HG03558 (cell line): ENCODE measurements at regions not wholly inside any gene's neighbourhood (a gene's known extent, or its start where the extent isn't known, plus 50 kb on each side); places are given as distances from the start of the nearest gene placed in this dataset.
"Not testable (repeated sequence)": the region's sequence is repeated elsewhere in the genome, so short reads cannot be mapped to it uniquely, and the experiment has no call there.

ENCODE experiments used
- ATAC-seq: cut with Tn5 transposase; IDR thresholded peaks from one replicate; pipeline ENCODE4 v1.9.1; 2021; ENCODE audit warnings: moderate number of reproducible peaks; ENCODE audit not compliant: unreplicated experiment; ENCODE audit errors: extremely low read depth

DNA sequence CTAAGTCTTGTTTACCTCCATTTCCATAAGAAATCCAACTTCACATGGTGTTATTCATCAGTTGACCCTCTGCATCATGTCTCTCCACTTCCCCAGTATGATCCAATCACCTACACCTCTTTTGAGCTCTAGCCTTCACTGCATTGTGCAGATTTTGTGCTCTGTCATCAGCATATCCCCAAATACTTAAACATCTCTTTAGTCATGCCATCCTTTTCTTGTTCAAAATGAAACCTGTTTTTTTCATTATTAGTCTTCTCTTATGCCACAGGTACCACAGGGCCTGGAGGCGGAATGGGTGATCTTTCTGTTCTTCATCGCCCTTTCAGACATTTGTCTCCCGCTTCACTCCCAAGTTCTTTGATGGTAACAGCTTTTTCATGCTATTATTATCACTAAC lies 382.7 kb upstream of the GALNTL6 start:
- ATAC-seq: peak; percentile 60

DNA sequence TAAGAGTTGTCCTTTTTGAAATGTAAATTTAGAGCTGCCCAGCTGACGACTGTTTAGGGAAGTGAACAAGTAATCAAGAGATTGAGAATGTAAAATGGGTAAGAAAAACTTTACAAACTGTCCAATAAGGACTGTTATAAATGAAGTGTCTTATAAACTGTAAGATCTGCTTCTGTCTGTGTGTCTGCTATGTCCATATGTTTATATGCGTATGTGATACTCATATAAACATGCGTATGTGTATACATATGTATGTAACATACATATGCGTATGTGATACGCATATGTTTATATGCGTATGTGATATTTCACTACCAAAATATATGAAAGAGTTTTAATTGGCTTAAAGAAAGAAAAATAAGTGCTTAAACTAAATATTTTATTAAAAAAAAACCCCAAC lies 416.0 kb upstream of the GALNTL6 start:
- no peak for ATAC-seq

DNA sequence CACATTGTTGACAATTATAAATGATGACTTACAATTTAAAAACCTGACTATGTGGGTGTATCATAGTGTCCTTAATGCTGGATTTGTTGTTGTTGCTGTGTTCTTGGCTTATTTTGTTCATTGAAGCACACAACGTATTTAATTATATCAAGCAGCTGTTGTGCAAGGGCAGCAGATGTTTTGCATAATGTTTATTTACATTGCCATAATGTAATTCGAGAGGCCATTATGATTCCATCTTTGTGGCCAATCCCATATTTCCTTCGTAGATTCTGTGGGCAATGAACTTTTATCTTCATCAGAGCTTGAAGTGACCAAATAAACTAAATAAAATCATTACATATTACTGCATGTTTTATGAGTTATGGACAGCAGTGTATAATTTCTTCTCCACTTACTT lies 422.6 kb upstream of the GALNTL6 start:
- ATAC-seq: no peak

DNA sequence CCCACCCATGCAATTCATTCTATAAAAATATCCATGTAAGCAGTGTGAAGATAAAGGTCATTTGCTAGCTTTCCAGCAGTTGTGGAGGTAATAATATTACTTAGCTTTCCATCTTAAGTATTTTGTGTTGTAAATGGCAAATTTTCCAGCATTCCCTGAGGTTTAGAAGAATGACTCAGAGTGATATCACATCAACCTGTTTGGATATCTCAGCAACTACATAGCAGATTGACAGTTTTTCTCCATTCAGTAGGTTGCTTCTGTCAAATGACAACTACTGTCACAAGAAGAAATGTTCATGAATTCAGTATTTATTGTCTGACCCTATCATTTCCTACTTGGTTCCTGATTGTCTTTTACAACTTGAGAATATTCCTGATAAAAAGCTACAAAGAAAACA lies 434.9 kb upstream of the GALNTL6 start:
- ATAC-seq: no peak

DNA sequence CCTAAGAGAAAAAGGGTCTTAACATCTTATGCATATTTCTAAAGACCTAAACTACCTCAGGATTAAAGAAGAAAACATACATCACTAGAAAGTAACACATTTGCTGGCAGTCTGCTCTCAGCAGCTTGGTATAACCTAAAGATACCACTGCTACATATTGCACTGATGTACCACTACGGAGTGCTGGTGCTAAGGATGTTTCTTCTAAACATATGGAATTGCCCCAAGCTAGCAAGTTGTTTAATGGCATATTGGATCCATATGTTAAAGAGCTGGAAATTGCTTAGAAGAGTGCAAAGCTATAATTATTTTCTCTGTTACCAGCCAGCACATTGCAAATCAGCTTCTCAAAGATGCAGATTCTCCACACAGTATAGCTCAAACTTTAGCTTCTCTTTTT lies 436.5 kb upstream of the GALNTL6 start:
- ATAC-seq: no peak

DNA sequence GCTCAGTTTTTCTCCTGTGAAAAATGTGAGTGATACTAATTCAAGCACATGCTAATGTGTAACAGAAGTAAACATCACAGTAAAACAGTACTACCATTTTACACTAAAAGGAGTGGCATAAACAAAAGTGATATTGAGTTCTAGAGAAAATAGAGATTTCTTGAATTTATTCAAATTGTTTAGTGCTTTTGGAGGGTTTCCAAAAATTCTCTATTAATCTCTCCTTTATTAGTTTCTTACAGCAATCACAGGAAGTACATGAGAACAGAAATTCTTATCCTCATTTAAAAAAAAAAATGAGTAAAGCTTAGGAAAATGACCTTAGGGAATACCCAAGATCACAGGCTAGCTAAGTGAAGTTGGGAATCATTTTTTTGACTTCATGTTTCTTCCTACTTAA lies 459.7 kb upstream of the GALNTL6 start:
- ATAC-seq: no peak

DNA sequence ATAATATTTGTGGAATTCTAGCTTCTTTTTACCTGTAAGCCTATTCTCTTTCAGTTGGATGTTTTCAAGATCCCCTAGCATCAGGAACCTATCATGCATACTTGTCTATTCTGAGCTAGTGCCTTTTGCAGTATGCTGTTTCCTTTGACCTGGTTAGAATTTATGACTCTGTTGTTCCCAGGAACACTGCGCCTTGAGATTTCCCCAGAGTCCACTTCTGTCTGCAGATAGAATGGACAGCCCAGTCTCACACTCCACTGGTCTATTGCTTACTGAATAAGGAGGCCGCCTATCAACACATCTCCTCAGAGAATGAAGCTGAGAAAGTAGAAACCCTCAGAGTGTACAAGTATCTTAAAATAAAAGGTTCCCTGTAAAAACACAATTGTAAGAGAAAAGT lies 465.1 kb upstream of the GALNTL6 start:
- no peak for ATAC-seq

DNA sequence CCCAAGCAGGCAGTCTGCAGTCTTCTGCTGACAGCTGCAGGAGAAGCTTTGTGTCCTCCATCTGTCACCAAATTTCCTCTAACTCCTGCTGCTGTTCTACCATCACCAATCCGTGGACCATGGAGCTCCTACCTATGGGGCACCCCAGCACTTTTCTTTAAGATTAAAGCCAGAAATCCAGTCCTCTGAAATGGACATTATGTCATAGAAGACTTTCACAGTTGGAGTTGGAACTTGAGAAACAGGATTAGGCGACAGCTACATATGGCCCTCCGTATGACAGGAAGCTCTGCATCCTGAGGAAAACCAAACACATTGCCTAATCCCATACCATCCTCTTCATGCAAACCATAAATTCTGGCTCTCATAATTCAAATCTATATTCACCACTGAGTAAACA lies 470.6 kb upstream of the GALNTL6 start:
- no peak for ATAC-seq

DNA sequence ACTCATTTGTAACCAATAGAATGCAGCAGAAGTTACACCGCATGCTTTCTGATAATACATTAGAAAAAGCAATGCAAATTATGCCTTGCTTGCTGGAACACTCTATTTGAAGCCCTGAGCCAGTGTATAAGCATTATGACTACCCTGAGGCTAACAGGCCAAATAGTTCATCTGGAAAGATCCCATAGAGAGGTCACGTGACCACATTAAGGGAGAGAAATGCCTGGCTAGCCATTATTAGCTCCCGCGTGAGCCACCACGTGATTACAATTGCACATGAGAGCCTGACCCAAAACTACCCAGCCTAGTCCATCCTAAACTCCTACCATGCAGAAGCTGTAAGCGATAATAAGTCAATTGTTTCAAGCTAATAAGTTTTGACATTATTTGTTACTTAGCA lies 472.9 kb upstream of the GALNTL6 start:
- ATAC-seq: no peak

DNA sequence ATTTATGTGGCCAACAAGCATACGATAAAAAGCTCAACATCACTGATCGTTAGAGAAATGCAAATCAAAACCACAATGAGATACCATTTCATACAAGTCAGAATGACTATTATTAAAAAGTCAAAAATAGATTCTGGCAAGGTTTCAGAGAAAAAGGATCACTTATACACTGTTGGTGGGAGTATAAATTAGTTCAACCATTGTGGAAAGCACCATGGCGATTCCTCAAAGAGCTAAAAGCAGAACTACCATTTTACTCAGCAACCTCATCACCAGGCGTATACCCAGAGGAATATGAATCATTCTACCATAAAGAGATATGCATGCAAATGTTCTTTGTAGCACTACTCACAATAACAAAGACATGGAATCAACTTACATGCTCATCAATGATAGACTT lies 478.7 kb upstream of the GALNTL6 start:
- ATAC-seq: peak; percentile 74

DNA sequence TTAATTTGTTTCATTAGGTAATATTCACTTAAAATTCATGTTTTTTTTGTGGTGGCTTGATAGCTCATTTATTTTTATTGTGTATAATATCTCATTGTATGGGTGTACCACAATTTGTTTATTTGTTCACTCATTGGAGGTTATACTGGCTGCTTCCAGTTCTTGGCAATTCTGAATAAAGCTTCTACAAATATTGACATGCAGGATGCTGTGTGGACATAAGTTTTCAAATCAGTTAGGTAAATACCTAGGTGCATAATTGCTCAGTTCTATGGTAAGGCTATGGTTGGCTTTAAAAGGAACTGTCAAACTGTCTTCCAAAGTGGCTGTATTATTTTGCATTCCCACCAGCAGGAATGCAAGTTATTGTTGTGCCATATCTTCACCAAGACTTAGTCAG lies 504.5 kb upstream of the GALNTL6 start:
- ATAC-seq: no peak

DNA sequence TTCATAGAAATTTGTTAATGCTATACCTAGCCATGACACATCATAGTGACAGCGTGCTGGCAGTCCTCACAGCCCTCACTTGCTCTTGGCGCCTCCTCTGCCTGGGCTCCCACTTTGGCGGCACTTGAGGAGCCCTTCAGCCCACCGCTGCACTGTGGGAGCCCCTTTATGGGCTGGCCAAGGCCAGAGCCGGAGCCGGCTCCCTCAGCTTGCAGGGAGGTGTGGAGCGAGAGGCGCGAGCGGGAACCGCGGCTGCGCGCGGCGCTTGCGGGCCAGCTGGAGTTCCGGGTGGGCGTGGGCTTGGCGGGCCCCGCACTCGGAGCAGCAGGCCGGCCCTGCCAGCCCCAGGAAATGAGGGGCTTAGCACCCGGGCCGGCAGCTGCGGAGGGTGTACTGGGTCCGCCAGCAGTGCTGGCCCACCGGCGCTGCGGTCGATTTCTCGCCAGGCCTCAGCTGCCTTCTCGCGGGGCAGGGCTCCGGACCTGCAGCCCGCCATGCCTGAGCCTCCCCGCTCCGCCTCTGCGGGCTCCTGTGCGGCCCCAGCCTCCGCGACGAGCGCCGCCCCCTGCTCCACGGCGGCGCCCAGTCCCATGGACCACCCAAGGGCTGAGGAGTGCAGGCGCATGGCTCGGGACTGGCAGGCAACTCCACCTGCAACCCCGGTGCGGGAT lies 515.0 kb upstream of the GALNTL6 start:
- ATAC-seq: not testable (repeated sequence)

DNA sequence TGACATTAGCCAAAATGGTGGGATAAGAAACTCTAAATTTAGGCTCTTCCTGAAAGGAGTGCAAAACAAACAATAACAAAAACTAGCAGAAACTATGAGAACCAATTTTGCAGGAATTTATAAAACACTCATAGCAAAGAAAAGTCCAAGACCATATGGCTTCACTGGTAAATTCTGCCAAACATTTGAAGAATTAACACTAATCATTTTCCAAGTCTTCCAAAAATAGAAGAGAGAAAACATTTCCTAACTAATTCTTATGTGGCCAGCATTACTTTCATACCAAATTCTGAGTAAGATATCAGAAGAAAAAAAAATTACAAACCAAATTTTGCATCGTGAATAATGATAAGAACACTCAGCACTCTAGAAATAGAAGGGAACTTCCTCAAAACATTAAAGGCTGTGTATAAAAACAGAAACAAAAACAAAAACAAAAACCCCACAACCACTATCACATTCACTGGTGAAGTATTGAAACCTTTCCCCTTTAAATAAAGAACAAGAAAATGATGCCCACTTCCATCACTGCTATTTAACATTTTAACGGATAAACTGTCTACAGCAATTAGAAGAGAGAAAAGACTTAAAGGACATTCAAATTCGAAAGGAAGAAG lies 524.3 kb upstream of the GALNTL6 start:
- no peak for ATAC-seq

DNA sequence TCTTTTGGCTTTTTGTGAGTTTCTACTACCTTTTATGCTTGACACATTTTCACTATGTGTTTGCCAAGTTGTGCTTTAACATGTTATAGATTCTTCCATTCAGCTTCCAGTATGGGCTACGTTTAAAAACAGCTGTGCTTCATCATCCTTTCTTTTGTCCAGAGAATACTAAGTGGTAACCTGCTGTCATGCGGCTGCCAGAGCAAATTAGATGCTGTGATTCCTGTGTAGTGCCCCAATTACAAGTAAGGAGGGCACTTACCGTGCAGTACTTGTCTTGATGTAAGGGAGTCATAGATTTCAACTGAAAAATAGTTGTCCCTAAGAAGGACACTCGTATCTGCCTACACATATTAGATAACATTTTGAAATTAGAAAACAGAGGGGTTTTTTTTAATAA lies 531.8 kb upstream of the GALNTL6 start:
- ATAC-seq: no peak

DNA sequence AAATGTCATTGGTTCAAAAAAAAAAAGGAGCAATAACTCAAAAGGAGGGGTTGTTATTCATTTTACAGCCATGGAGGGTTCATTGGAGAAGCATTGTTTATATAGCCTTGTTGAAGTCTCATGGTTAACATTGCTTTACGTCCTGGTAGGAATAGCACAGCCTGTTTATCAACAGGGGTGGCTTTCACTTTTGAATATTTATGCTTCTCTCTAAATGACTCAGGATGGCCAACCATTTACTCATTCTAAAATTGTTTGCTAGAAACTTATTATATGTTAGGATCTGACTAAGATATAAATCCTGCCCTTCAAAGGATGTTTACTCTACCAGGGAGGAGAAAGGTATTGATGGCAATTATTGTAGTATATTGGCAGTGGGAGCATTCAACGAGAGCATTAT lies 534.1 kb upstream of the GALNTL6 start:
- ATAC-seq: no peak

DNA sequence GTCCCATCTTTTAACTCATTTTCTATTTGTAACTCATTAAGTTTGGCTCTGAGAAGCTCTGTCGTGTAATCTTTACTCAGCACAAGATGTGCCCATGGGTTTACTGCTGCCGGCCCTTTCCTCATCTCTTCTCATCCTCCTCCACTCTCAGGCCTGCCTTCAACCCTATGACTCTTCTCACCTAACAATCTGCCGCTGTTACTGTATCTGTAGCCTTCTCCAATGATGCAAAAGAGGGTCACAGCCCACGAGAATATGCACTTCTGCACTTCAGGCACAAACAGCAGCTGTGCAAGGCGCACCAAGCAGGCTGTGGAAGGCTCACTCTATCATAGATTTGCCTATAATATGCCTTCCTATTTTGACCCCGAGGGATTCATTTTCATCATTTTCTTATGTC lies 546.5 kb upstream of the GALNTL6 start:
- ATAC-seq: no peak

DNA sequence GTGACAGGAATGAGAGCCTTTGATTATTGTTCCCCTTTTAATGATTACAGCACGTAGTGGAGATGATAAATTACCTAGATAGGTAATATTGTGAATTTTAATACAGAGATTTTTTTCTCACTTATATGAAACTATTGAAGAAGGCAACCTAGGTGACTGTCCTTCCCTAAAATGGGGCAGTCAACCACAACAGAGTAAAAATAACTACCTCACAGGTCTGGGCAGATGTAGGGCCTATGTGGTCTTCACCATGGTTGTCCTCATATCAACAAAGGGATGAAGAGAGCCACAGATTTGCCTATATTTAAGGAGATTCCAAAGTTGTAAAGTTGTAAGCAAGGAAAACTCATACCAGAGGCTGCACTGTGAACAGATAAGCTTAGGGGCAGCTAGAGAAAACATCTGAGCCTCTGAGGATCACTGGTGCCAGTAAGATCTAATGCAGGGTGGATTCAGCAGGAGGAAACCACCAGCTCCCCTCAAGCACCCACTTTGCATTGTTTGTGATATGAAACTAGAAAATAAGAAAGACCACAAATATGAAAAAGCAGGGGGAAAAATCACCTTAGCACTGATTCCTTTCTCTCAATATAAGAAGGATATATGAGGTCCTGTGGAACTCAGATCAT lies 547.9 kb upstream of the GALNTL6 start:
- ATAC-seq: no peak

DNA sequence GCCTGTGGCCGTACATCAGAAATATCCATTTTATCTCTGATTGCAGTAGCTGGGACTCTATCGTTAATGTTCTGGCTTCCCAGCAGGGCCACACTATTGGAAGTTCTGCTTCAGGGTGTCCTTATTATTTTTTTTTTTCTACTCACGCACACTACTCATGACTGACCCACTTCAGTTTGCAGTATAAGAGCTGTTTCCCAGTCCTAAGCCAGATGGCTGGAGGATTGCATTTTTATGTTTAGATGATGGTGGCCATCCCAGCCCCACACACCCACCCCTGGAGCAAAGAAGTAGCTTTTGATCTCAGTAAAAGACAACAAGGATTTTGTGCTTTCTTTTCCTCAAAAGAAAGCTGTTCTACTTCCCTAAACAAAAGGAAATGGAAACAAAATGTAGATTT lies 557.0 kb upstream of the GALNTL6 start:
- no peak for ATAC-seq

DNA sequence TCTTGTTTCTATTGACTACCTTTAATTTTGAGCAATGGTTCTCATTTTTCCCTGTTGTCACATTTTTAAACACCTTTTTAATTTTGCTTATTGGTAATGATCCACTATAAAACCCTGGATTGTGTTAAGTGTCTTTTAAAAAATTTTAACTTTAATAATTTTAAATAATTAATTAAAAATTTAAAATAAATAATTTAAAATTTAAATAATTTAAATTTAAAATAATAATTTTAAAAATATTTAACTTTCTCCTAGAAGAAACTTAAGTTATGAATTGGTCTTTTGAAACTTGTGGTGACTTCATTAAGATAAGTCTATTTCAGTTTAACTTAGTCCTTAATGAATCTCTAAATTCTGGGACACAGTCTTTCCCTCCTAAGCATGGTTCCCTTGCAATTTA lies 566.3 kb upstream of the GALNTL6 start:
- ATAC-seq: no peak

DNA sequence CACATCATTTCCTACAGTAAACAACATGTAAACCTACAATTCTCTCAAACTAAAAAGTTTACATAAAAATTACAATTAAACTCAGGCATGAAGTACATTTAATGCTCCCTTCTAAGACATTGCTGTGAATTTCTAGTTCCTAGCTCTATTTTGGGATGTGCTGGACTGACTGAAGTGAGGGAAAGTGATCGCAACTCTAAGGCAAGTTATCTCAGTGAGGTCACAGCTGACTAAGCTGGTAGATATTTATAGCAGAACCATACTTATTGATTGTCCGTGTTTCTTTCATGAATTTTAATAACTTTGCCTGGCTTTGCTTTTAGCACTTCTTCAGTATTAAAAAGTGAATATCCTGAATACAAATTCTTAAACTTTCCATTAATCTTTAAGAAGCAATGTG lies 570.4 kb upstream of the GALNTL6 start:
- ATAC-seq: no peak

DNA sequence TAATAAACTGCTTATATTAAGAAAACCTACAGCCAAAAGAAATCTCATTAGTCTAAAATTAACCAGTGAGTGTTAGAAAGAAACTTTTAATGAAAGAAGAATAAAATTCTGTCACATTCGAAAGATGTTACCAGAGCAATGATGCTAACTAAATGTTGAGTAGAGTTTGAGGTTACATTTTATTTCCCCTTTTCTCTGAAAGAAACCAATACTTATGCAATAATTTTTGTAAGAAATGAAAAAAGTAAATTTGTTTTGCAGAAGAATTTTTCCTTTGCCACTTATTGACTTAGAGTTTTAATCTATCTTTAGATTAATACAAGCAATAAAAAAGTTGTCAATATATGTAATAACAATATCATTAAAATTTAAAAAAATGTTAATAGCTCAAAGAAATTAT lies 574.0 kb upstream of the GALNTL6 start:
- ATAC-seq: no peak

DNA sequence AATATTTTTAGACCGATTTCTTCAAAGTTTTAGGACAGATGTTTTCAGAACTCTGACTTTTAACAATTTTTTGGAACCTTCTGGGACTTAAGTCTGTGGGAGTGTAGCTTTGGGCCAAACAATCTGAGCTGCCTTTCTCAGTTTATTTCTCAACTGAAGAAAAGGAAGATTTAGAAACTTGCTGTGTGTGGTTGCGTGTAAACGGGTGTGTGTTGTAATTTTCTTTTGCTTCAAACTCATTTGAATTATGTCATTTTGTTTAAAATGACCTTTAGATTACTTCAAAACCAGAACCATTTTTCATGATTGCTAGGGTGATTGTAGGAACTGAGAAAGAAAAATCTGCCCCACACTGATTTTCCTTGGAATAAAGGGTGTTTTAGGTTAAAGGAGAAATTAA lies 577.7 kb upstream of the GALNTL6 start:
- no peak for ATAC-seq
